Fibroblast of mammary gland (primary cell): ENCODE measurements at regions not wholly inside any gene's neighbourhood (a gene's known extent, or its start where the extent isn't known, plus 50 kb on each side); places are given as distances from the start of the nearest gene placed in this dataset.

Experiments used
- DNase-seq: peaks from one replicate; pipeline ENCODE4 v3.0.0-alpha.2; 2010; ENCODE audit warnings: low read depth
- H3K4me3 ChIP-seq: 2 replicates; pipeline ENCODE4 v1.5.1; 2011; ENCODE audit warnings: low read depth, mild to moderate bottlenecking, low read length, moderate library complexity; ENCODE audit not compliant: control insufficient read depth
- CTCF ChIP-seq: conservative IDR thresholded peaks from 2 replicates; pipeline ENCODE4 v1.5.1; 2011; ENCODE audit warnings: low read depth, low read length, inconsistent platforms; ENCODE audit not compliant: control insufficient read depth, insufficient read depth

DNA sequence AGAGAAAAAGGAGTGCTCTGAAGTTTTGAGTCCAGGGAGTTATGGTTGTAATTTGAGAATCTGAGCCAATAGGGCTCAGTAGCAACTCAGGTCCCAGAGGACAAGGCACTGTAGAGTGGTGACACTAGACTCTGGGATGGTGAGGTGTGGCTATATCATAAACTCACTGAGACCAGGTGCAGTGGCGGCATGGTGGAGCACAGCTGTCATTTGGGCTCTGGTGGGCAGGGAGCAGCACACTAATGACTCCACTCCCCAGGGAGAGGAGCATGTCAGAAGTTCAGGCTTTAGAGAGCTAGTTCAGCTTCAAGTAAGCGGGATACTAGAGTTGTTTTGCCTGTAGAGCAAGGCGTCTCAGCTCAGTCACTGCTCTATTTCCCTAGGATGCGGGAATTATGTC is 165.4 kb upstream of the USP38 start:
- DNase-seq = no peak
- TF ChIP-seq CTCF = no peak
- H3K4me3 ChIP-seq = no peak overlapping the region

DNA sequence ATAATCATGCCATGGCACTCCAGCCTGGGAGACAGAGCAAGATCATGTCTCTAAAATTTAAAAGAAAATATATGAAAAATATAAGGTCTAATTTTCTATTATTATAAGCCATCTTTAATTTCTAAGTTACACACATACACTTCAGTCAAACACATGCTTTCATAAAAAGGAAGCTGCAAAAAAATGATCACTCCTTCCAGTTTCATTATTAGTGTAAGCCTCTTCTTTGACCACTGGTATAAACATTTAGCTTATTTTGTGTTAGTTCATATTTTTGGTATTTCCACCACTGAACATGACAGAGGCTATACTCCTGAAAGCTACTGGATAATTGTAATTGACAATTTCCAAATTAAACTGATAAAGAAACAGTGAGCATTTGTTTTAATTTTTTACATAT is 163.3 kb upstream of the USP38 start:
- no peak for TF ChIP-seq CTCF
- no peak for DNase-seq
- no peak overlapping the region for H3K4me3 ChIP-seq

DNA sequence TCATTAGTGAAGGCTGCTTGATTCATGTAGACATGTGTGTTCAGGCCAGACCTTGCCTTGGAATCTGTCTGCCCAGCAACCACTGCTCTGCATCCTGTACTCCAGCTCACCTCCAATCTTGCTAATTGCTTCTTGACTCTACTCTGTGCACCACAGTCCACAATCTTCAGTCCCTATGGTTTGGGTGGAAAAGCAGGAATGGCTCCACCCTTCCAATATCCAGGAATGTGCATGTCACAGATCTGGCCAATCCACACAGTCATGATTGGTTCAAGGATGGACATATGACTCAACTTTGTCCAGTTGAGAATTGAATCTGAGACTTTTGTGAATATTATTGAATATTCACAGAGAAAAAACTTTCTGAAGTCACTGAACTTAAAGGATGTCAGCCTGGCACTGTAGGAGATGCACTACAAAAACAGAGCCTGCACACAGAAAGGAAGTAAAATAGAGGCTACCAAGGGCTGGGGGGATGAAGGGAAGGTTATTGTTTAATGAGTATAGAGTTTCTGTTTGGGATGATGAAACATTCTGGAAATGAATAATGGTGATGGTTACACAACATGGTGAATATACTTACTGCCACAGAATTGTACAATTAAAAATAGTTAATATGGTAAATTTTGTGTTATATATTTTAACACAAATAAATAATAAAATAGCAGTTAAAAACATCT is 161.3 kb upstream of the USP38 start:
- no peak overlapping the region for H3K4me3 ChIP-seq
- TF ChIP-seq CTCF = no peak
- peak; percentile 2 for DNase-seq

GRCh38 chr4:143025081-143025704 is 159.5 kb upstream of the USP38 start:
- peak; percentile 28 for DNase-seq
- TF ChIP-seq CTCF = peak; percentile 22
- H3K4me3 ChIP-seq = no peak overlapping the region

- peak; percentile 10 for DNase-seq
- H3K4me3 ChIP-seq = no peak overlapping the region
- no peak for TF ChIP-seq CTCF
Measured at GRCh38 chr4:143026459-143027170, 158.1 kb upstream of the USP38 start.

DNA sequence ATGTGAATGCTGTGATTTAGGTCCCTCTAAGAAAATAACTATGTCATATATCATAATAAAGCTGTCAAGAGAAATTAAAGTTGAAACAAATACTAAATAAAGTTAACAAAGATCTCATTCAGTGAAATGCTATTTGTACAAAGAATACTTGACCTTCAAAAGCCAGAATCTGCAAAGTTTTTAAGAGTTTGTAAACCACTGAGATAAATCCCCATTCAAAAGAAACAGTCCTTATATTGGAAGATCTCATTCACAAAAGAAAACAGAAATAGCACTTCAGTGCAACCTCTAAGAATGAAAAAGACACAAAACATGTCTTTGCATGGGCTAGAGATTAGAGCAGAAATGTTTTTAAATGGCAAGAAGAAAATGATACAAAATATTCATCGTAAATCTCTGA is 149.1 kb upstream of the USP38 start:
- TF ChIP-seq CTCF = no peak
- no peak overlapping the region for H3K4me3 ChIP-seq
- DNase-seq = no peak

DNA sequence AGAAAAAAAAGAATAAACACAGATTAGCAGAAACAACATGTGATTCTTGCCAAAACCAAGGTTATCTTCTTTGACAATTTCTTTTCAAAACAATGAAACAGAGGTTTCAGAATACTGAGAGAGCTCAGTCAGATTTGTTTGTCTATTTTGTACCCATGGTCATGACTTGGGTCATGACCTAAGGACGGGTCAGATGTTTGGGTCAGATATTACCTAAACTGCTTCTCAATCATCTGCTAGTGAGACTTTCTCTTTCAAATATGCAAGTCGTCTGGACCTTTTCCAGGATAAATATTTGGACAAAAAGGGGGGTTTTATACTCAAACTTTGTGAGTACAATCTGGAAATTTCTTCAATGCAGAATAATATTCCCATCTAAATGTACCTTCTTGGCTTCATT is 148.3 kb upstream of the USP38 start:
- H3K4me3 ChIP-seq = no peak overlapping the region

More for the DNA sequence above, 148.3 kb upstream of the USP38 start:
- TF ChIP-seq CTCF = no peak
- no peak for DNase-seq
